ENCODE measurements at regions not wholly inside any gene's neighbourhood (a gene's known extent, or its start where the extent isn't known, plus 50 kb on each side); places are given as distances from the start of the nearest gene placed in this dataset.
"Not testable (repeated sequence)": the region's sequence is repeated elsewhere in the genome, so short reads cannot be mapped to it uniquely, and the experiment has no call there.

DNA sequence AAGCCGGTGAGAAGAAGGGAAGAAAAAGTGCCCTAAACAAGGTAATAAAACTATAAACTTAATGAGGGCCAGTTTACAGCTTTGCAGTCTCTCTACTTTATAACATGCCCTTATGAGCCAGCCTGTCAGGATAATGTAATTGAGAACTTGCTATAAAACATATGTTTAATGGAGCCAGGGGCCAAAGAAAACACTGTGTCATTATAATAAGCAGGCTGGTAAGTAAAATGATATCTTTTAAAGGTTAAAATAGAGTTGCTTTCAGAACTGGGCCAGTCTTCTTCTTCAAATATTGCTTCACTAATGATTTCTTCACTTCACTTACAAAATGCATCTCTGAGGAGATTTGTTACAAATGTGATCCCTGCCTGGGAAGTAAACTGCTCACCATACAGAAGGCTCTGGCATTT, 192.5 kb downstream of the SHOX2 start:
- no peak overlapping the region for H3K27ac ChIP-seq
- no peak for TF ChIP-seq POLR2A (IDR thresholded peaks at IDR 0.05)
- TF ChIP-seq, protein P1, sequence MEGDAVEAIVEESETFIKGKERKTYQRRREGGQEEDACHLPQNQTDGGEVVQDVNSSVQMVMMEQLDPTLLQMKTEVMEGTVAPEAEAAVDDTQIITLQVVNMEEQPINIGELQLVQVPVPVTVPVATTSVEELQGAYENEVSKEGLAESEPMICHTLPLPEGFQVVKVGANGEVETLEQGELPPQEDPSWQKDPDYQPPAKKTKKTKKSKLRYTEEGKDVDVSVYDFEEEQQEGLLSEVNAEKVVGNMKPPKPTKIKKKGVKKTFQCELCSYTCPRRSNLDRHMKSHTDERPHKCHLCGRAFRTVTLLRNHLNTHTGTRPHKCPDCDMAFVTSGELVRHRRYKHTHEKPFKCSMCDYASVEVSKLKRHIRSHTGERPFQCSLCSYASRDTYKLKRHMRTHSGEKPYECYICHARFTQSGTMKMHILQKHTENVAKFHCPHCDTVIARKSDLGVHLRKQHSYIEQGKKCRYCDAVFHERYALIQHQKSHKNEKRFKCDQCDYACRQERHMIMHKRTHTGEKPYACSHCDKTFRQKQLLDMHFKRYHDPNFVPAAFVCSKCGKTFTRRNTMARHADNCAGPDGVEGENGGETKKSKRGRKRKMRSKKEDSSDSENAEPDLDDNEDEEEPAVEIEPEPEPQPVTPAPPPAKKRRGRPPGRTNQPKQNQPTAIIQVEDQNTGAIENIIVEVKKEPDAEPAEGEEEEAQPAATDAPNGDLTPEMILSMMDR (IDR thresholded peaks at IDR 0.05): no peak
- peaks cover 0 to 3% (median 0%) of the 10 kb centered on the region in 4 donors for H3K4me1 ChIP-seq
- no peaks in the 10 kb centered on the region for H3K36me3 ChIP-seq
- H3K4me3 ChIP-seq: no peak overlapping the region
- DNase-seq: no peak
- H3K27me3 ChIP-seq: no peaks in the 10 kb centered on the region
- H3K9me3 ChIP-seq: no peaks in the 10 kb centered on the region

DNA sequence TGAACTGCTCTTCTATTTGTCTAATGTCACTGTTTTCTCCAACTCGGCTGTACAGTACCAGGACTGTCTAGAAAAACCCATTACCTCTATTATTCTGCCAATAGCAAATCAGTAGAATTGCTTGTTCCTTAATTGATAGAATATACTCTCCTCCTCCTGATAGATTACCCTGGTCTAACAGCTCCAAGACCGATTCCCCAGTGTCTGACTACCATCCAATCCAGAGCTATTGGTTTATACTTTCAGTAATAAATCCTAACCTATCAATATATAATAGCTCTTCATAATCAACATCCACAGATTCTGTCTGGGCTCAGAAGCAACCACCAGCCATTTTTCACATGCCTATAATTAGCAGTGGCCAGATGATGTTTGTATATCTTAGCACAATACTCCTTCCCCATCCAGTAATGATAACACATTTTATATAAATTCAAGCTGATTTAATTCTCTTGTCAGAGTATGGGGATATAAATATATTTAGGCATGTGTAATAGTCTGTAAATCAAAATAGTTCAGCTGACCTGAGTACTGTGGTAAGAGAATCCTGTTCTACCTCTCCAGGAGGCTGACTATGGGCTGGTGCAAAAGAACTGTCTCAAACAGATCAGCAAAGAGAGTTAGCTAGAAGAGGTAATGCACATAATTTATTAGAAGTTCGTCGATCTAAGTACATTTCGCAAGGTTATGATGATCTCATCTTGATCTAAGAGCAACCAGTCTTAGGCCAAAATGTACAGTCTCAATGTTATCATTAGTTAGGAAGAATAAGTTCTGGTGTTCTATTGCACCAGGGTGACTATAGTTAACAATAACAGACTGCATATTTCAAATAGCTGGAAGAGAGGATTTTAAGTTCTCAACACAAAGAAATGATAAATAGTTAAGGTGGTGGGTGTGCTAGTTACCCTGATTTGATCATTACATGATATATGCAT, 193.4 kb downstream of the SHOX2 start:
- TF ChIP-seq POLR2A (IDR thresholded peaks at IDR 0.05): no peak
- TF ChIP-seq, protein P1 (IDR thresholded peaks at IDR 0.05): no peak
- DNase-seq: no peak
- no peak overlapping the region for H3K4me3 ChIP-seq
- peaks cover 0 to 3% (median 0%) of the 10 kb centered on the region in 4 donors for H3K4me1 ChIP-seq
- no peaks in the 10 kb centered on the region for H3K9me3 ChIP-seq
- no peak overlapping the region for H3K27ac ChIP-seq
- no peaks in the 10 kb centered on the region for H3K27me3 ChIP-seq
- H3K36me3 ChIP-seq: no peaks in the 10 kb centered on the region

GRCh38 chr3:157906627-157907026, 199.6 kb downstream of the SHOX2 start:
- TF ChIP-seq POLR2A (IDR thresholded peaks at IDR 0.05): no peak
- TF ChIP-seq, protein P1 (IDR thresholded peaks at IDR 0.05): no peak
- no peak for DNase-seq
- H3K4me3 ChIP-seq: no peak overlapping the region

DNA sequence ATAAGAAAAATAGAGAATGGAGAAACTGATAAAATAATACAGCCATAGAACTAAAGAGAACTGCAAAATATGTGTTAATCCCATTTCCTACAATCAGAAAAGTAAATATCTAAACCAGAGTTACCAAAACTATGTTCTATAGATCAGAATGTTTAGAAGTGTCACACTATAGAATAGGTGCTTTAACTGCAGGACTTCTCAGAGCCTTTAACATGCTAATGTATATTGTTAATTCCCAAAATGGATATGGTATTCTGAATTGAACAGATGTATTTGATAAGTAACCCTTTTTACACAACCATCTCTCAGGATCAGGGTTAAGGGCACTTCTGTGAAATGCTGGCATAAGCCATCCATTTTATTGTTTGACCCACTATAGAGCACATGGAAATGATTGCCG, 200.3 kb downstream of the SHOX2 start:
- H3K4me3 ChIP-seq: no peak overlapping the region
- H3K27ac ChIP-seq: no peak overlapping the region
- TF ChIP-seq, protein P1 (IDR thresholded peaks at IDR 0.05): no peak
- no peak for TF ChIP-seq POLR2A (IDR thresholded peaks at IDR 0.05)
- peaks cover 0 to 5% (median 0%) of the 10 kb centered on the region in 4 donors for H3K9me3 ChIP-seq
- no peaks in the 10 kb centered on the region for H3K36me3 ChIP-seq
- no peaks in the 10 kb centered on the region for H3K27me3 ChIP-seq
- H3K4me1 ChIP-seq: no peaks in the 10 kb centered on the region
- no peak for DNase-seq

More at GRCh38 chr3:157906627-157907026, 199.6 kb downstream of the SHOX2 start:
- Histone ChIP-seq H3K27ac (no peak overlapping the region), H3K27me3 (no peaks in the 10 kb centered on the region), H3K9me3 (peaks cover 0 to 5% (median 0%) of the 10 kb centered on the region in 4 donors), H3K36me3 (no peaks in the 10 kb centered on the region), H3K4me1 (no peaks in the 10 kb centered on the region)

DNA sequence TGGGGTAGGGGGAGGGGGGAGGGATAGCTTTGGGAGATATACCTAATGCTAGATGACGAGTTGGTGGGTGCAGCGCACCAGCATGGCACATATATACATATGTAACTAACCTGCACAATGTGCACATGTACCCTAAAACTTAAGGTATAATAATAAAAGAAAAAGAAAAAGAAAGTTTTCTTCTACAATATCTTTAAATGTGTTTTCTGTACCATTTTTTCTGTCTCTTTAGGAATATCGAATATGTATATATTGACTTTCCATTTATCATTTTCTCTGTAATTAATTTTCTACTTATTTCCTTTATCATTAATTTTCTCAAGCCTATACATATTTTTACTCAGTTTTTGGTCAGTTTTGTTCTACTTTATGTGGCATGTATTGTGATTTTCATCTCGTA, 203.5 kb downstream of the SHOX2 start:
- H3K4me1 ChIP-seq, H3K9me3 ChIP-seq, H3K27me3 ChIP-seq, DNase-seq, H3K4me3 ChIP-seq, H3K36me3 ChIP-seq, H3K27ac ChIP-seq: not testable (repeated sequence)

GRCh38 chr3:157888040-157888439, 218.2 kb downstream of the SHOX2 start:
- DNase-seq: no peak
- Histone ChIP-seq H3K9me3 (no peaks in the 10 kb centered on the region), H3K36me3 (no peaks in the 10 kb centered on the region), H3K4me1 (no peaks in the 10 kb centered on the region), H3K27ac (no peak overlapping the region), H3K4me3 (no peak overlapping the region), H3K27me3 (no peaks in the 10 kb centered on the region)
- TF ChIP-seq POLR2A (IDR thresholded peaks at IDR 0.05): no peak
- TF ChIP-seq, protein P1 (IDR thresholded peaks at IDR 0.05): no peak

All from Peyer's patch (tissue), 4 donors.